AG08395 (cell line): ENCODE measurements at regions not wholly inside any gene's neighbourhood (a gene's known extent, or its start where the extent isn't known, plus 50 kb on each side); places are given as distances from the start of the nearest gene placed in this dataset.

Experiments
- DNase-seq: peaks from one replicate; pipeline ENCODE4 v3.0.0; 2012; ENCODE audit warnings: mixed read lengths, low spot score

- no peak for DNase-seq
These were observed 120.6 kb downstream of the CD47 start for GRCh38 chr3:107969994-107970819.

GRCh38 chr3:107969525-107969924 lies 121.3 kb downstream of the CD47 start:
- no peak for DNase-seq

GRCh38 chr3:107966276-107966675 lies 124.6 kb downstream of the CD47 start:
- DNase-seq, result no peak

- no peak for DNase-seq
These were observed 125.6 kb downstream of the CD47 start for GRCh38 chr3:107965136-107965655.

GRCh38 chr3:107963581-107963980 lies 127.2 kb downstream of the CD47 start:
- no peak for DNase-seq

- peak; percentile 17 for DNase-seq
These were observed 127.9 kb downstream of the CD47 start for GRCh38 chr3:107962946-107963345.

- DNase-seq, result no peak
These were observed 128.8 kb downstream of the CD47 start for GRCh38 chr3:107962037-107962436.

- DNase-seq, result no peak
These were observed 131.2 kb downstream of the CD47 start for GRCh38 chr3:107959550-107960154.

- DNase-seq, result peak; percentile 30
These were observed 132.7 kb downstream of the CD47 start for GRCh38 chr3:107958146-107958545.

GRCh38 chr3:107956991-107957900 lies 133.6 kb downstream of the CD47 start:
- peak; percentile 91 for DNase-seq

GRCh38 chr3:107954845-107955244 lies 136.0 kb downstream of the CD47 start:
- DNase-seq, result no peak

- no peak for DNase-seq
These were observed 137.1 kb downstream of the CD47 start for GRCh38 chr3:107953722-107954121.

- no peak for DNase-seq
These were observed 139.7 kb downstream of the CD47 start for GRCh38 chr3:107951126-107951525.

- no peak for DNase-seq
These were observed 140.4 kb downstream of the CD47 start for GRCh38 chr3:107950417-107950816.

- no peak for DNase-seq
These were observed 141.3 kb downstream of the CD47 start for GRCh38 chr3:107949394-107949970.

- DNase-seq, result no peak
These were observed 143.6 kb downstream of the CD47 start for GRCh38 chr3:107947203-107947602.

GRCh38 chr3:107946700-107947099 lies 144.1 kb downstream of the CD47 start:
- DNase-seq, result no peak

- DNase-seq, result no peak
These were observed 145.3 kb downstream of the CD47 start for GRCh38 chr3:107945417-107946094.

GRCh38 chr3:107943786-107944523 lies 146.9 kb downstream of the CD47 start:
- DNase-seq, result peak; percentile 52

- DNase-seq, result peak; percentile 17
These were observed 147.7 kb downstream of the CD47 start for GRCh38 chr3:107942951-107943749.
